ENCODE measurements at regions not wholly inside any gene's neighbourhood (a gene's known extent, or its start where the extent isn't known, plus 50 kb on each side); places are given as distances from the start of the nearest gene placed in this dataset.
"Not testable (repeated sequence)": the region's sequence is repeated elsewhere in the genome, so short reads cannot be mapped to it uniquely, and the experiment has no call there.

- CTCF ChIA-PET, result no interaction called here
- POLR2A ChIA-PET, result no interaction called here
- DNase-seq (ENCODE audit: extremely low spot score), result no peak
- TF ChIP-seq FOXK2 (IDR thresholded peaks at IDR 0.05) (no peak), ZNF384 (IDR thresholded peaks at IDR 0.05) (no peak), SP1 (IDR thresholded peaks at IDR 0.05) (no peak), ELF4 (IDR thresholded peaks at IDR 0.05) (no peak), L3MBTL2 (conservative IDR thresholded peaks at IDR 0.05) (no peak), NFRKB (IDR thresholded peaks at IDR 0.05) (no peak), FOXA1 (IDR thresholded peaks at IDR 0.05) (no peak), FOXM1 (IDR thresholded peaks at IDR 0.05; ENCODE audit: borderline replicate concordance) (no peak), SUZ12 (IDR thresholded peaks at IDR 0.05) (no peak), HDGF (IDR thresholded peaks at IDR 0.05; ENCODE audit: borderline replicate concordance) (no peak), TARDBP (IDR thresholded peaks at IDR 0.05) (no peak), ARNT (IDR thresholded peaks at IDR 0.05) (no peak), LEF1 (IDR thresholded peaks at IDR 0.05; ENCODE audit: borderline replicate concordance) (no peak), CTBP1 (IDR thresholded peaks at IDR 0.05; ENCODE audit: borderline replicate concordance) (no peak)
These were observed 141.6 kb upstream of the PALMD start for GRCh38 chr1:99504287-99504686.

GRCh38 chr1:99506631-99507030 is 139.3 kb upstream of the PALMD start:
- ChIA-PET CTCF (no interaction called here), POLR2A (no interaction called here)
- TF ChIP-seq BHLHE40 (IDR thresholded peaks at IDR 0.05; ENCODE audit: borderline replicate concordance) (no peak), FOXA1 (IDR thresholded peaks at IDR 0.05) (no peak), FOXK2 (IDR thresholded peaks at IDR 0.05) (no peak), SP1 (IDR thresholded peaks at IDR 0.05) (no peak), CTBP1 (IDR thresholded peaks at IDR 0.05; ENCODE audit: borderline replicate concordance) (no peak), ELF4 (IDR thresholded peaks at IDR 0.05) (no peak), LEF1 (IDR thresholded peaks at IDR 0.05; ENCODE audit: borderline replicate concordance) (no peak), ZNF384 (IDR thresholded peaks at IDR 0.05) (no peak), HDGF (IDR thresholded peaks at IDR 0.05; ENCODE audit: borderline replicate concordance) (no peak), L3MBTL2 (conservative IDR thresholded peaks at IDR 0.05) (no peak), TARDBP (IDR thresholded peaks at IDR 0.05) (no peak), SUZ12 (IDR thresholded peaks at IDR 0.05) (no peak), ARNT (IDR thresholded peaks at IDR 0.05) (no peak), FOXM1 (IDR thresholded peaks at IDR 0.05; ENCODE audit: borderline replicate concordance) (no peak)
- TF ChIP-seq, protein P1, sequence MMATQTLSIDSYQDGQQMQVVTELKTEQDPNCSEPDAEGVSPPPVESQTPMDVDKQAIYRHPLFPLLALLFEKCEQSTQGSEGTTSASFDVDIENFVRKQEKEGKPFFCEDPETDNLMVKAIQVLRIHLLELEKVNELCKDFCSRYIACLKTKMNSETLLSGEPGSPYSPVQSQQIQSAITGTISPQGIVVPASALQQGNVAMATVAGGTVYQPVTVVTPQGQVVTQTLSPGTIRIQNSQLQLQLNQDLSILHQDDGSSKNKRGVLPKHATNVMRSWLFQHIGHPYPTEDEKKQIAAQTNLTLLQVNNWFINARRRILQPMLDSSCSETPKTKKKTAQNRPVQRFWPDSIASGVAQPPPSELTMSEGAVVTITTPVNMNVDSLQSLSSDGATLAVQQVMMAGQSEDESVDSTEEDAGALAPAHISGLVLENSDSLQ (IDR thresholded peaks at IDR 0.05), result no peak
- DNase-seq (ENCODE audit: extremely low spot score), result no peak

- CTCF ChIA-PET; DNase-seq (ENCODE audit: extremely low spot score); POLR2A ChIA-PET: not testable (repeated sequence)
These were observed 138.5 kb upstream of the PALMD start for GRCh38 chr1:99507446-99507845.

- no peak for TF ChIP-seq HDGF (IDR thresholded peaks at IDR 0.05; ENCODE audit: borderline replicate concordance)
- TF ChIP-seq LEF1 (IDR thresholded peaks at IDR 0.05; ENCODE audit: borderline replicate concordance), result no peak
- no peak for TF ChIP-seq SUZ12 (IDR thresholded peaks at IDR 0.05)
- no peak for TF ChIP-seq L3MBTL2 (conservative IDR thresholded peaks at IDR 0.05)
- TF ChIP-seq FOXA1 (IDR thresholded peaks at IDR 0.05), result no peak
- no peak for TF ChIP-seq BHLHE40 (IDR thresholded peaks at IDR 0.05; ENCODE audit: borderline replicate concordance)
- TF ChIP-seq FOXM1 (IDR thresholded peaks at IDR 0.05; ENCODE audit: borderline replicate concordance), result no peak
- TF ChIP-seq FOXK2 (IDR thresholded peaks at IDR 0.05), result no peak
- TF ChIP-seq SP1 (IDR thresholded peaks at IDR 0.05), result no peak
- TF ChIP-seq ZNF384 (IDR thresholded peaks at IDR 0.05), result no peak
- TF ChIP-seq NFRKB (IDR thresholded peaks at IDR 0.05), result no peak
- TF ChIP-seq ELF4 (IDR thresholded peaks at IDR 0.05), result no peak
- no peak for TF ChIP-seq TARDBP (IDR thresholded peaks at IDR 0.05)
- TF ChIP-seq, protein P1 (IDR thresholded peaks at IDR 0.05), result no peak
- no peak for TF ChIP-seq ARNT (IDR thresholded peaks at IDR 0.05)
- TF ChIP-seq CTBP1 (IDR thresholded peaks at IDR 0.05; ENCODE audit: borderline replicate concordance), result no peak
- ChIA-PET CTCF (no interaction called here), POLR2A (no interaction called here)
- no peak for DNase-seq (ENCODE audit: extremely low spot score)
These were observed 137.8 kb upstream of the PALMD start for GRCh38 chr1:99507906-99508732.

- DNase-seq (ENCODE audit: extremely low spot score); POLR2A ChIA-PET; CTCF ChIA-PET: not testable (repeated sequence)
These were observed 137.0 kb upstream of the PALMD start for GRCh38 chr1:99508733-99509445.

- CTCF ChIA-PET; POLR2A ChIA-PET; DNase-seq (ENCODE audit: extremely low spot score): not testable (repeated sequence)
These were observed 130.9 kb upstream of the PALMD start for GRCh38 chr1:99514823-99515552.

- ChIA-PET CTCF (no interaction called here), POLR2A (no interaction called here)
- DNase-seq (ENCODE audit: extremely low spot score), result no peak
- TF ChIP-seq, protein P1 (IDR thresholded peaks at IDR 0.05), result no peak
These were observed 129.8 kb upstream of the PALMD start for GRCh38 chr1:99516141-99516540.
